ENCODE measurements at regions not wholly inside any gene's neighbourhood (a gene's known extent, or its start where the extent isn't known, plus 50 kb on each side); places are given as distances from the start of the nearest gene placed in this dataset.

GRCh38 chr11:112570333-112570732 is 309.7 kb upstream of the PLET1 start:
- H3K36me3 Mint-ChIP-seq (ENCODE audit: low read depth), result no peaks in the 10 kb centered on the region
- no peaks in the 10 kb centered on the region for H3K4me1 Mint-ChIP-seq

GRCh38 chr11:112579282-112579681 is 318.6 kb upstream of the PLET1 start:
- Mint-ChIP-seq H3K4me1 (no peaks in the 10 kb centered on the region), H3K36me3 (ENCODE audit: low read depth) (no peaks in the 10 kb centered on the region), H3K27ac (no peak overlapping the region), H3K4me3 (no peak overlapping the region), H3K27me3 (peaks cover 2% of the 10 kb centered on the region), H3K9me3 (no peaks in the 10 kb centered on the region)
- no peak for DNase-seq
- intact Hi-C loops (cut with micrococcal nuclease), result no loop called here

More at GRCh38 chr11:112570333-112570732, 309.7 kb upstream of the PLET1 start:
- DNase-seq, result no peak
- H3K27ac Mint-ChIP-seq, result no peak overlapping the region
- H3K27me3 Mint-ChIP-seq, result peaks cover 28% of the 10 kb centered on the region
- intact Hi-C loops (cut with micrococcal nuclease), result no loop called here
- no peak overlapping the region for H3K4me3 Mint-ChIP-seq
- H3K9me3 Mint-ChIP-seq, result no peaks in the 10 kb centered on the region

- intact Hi-C loops (cut with micrococcal nuclease), result no loop called here
Observed at GRCh38 chr11:112580864-112581263, 320.2 kb upstream of the PLET1 start.

GRCh38 chr11:112581747-112582146 is 321.1 kb upstream of the PLET1 start:
- Mint-ChIP-seq H3K27ac (no peak overlapping the region), H3K4me3 (no peak overlapping the region), H3K9me3 (no peaks in the 10 kb centered on the region), H3K4me1 (no peaks in the 10 kb centered on the region), H3K36me3 (ENCODE audit: low read depth) (no peaks in the 10 kb centered on the region), H3K27me3 (peaks cover 5% of the 10 kb centered on the region)
- intact Hi-C loops (cut with micrococcal nuclease), result no loop called here
- no peak for DNase-seq

More at GRCh38 chr11:112580864-112581263, 320.2 kb upstream of the PLET1 start:
- Mint-ChIP-seq H3K27ac (no peak overlapping the region), H3K4me1 (no peaks in the 10 kb centered on the region), H3K9me3 (no peaks in the 10 kb centered on the region), H3K4me3 (no peak overlapping the region), H3K36me3 (ENCODE audit: low read depth) (no peaks in the 10 kb centered on the region), H3K27me3 (peaks cover 5% of the 10 kb centered on the region)
- no peak for DNase-seq

GRCh38 chr11:112582366-112582765 is 321.7 kb upstream of the PLET1 start:
- Mint-ChIP-seq H3K27ac (no peak overlapping the region), H3K27me3 (peaks cover 5% of the 10 kb centered on the region), H3K9me3 (no peaks in the 10 kb centered on the region), H3K4me1 (no peaks in the 10 kb centered on the region), H3K36me3 (ENCODE audit: low read depth) (no peaks in the 10 kb centered on the region), H3K4me3 (no peak overlapping the region)
- DNase-seq, result no peak
- intact Hi-C loops (cut with micrococcal nuclease), result no loop called here

GRCh38 chr11:112583261-112583893 is 322.7 kb upstream of the PLET1 start:
- H3K27ac Mint-ChIP-seq, result no peak overlapping the region
- H3K27me3 Mint-ChIP-seq, result peaks cover 5% of the 10 kb centered on the region
- no peaks in the 10 kb centered on the region for H3K36me3 Mint-ChIP-seq (ENCODE audit: low read depth)
- H3K9me3 Mint-ChIP-seq, result no peaks in the 10 kb centered on the region
- intact Hi-C loops (cut with micrococcal nuclease), result no loop called here
- H3K4me1 Mint-ChIP-seq, result peaks cover 2% of the 10 kb centered on the region
- no peak overlapping the region for H3K4me3 Mint-ChIP-seq
- no peak for DNase-seq

GRCh38 chr11:112584672-112585071 is 324.0 kb upstream of the PLET1 start:
- H3K9me3 Mint-ChIP-seq, result no peaks in the 10 kb centered on the region
- H3K27me3 Mint-ChIP-seq, result peaks cover 5% of the 10 kb centered on the region
- intact Hi-C loops (cut with micrococcal nuclease), result no loop called here
- DNase-seq, result no peak
- no peaks in the 10 kb centered on the region for H3K36me3 Mint-ChIP-seq (ENCODE audit: low read depth)
- peaks cover 2% of the 10 kb centered on the region for H3K4me1 Mint-ChIP-seq
- no peak overlapping the region for H3K4me3 Mint-ChIP-seq
- H3K27ac Mint-ChIP-seq, result no peak overlapping the region

- no peak for DNase-seq
- Mint-ChIP-seq H3K27me3 (peaks cover 3% of the 10 kb centered on the region), H3K36me3 (ENCODE audit: low read depth) (no peaks in the 10 kb centered on the region), H3K4me1 (peaks cover 2% of the 10 kb centered on the region), H3K4me3 (no peak overlapping the region), H3K27ac (no peak overlapping the region), H3K9me3 (no peaks in the 10 kb centered on the region)
- intact Hi-C loops (cut with micrococcal nuclease), result loop anchor here (1.0 to 2.0 kb wide), 3 partner anchors 207 to 702 kb away; no protein-coding TSS in a partner anchor
Observed at GRCh38 chr11:112587664-112588063, 327.0 kb upstream of the PLET1 start.

GRCh38 chr11:112588252-112588694 is 327.6 kb upstream of the PLET1 start:
- no peaks in the 10 kb centered on the region for H3K36me3 Mint-ChIP-seq (ENCODE audit: low read depth)
- H3K9me3 Mint-ChIP-seq, result no peaks in the 10 kb centered on the region
- peaks cover 2% of the 10 kb centered on the region for H3K4me1 Mint-ChIP-seq
- H3K27ac Mint-ChIP-seq, result no peak overlapping the region
- peak; percentile 80 for DNase-seq
- intact Hi-C loops (cut with micrococcal nuclease), result loop anchor here (1.0 to 2.0 kb wide), 3 partner anchors 207 to 701 kb away; no protein-coding TSS in a partner anchor
- H3K4me3 Mint-ChIP-seq, result no peak overlapping the region
- peaks cover 3% of the 10 kb centered on the region for H3K27me3 Mint-ChIP-seq

- Mint-ChIP-seq H3K27ac (no peak overlapping the region), H3K9me3 (no peaks in the 10 kb centered on the region), H3K27me3 (peaks cover 3% of the 10 kb centered on the region), H3K4me1 (peaks cover 2% of the 10 kb centered on the region), H3K36me3 (ENCODE audit: low read depth) (no peaks in the 10 kb centered on the region), H3K4me3 (no peak overlapping the region)
- no peak for DNase-seq
- intact Hi-C loops (cut with micrococcal nuclease), result loop anchor here (2.0 kb wide), 1 partner anchor 206 kb away; no protein-coding TSS in a partner anchor
Observed at GRCh38 chr11:112589155-112589554, 328.5 kb upstream of the PLET1 start.

- intact Hi-C loops (cut with micrococcal nuclease), result no loop called here
- Mint-ChIP-seq H3K4me1 (peaks cover 2% of the 10 kb centered on the region), H3K27ac (no peak overlapping the region), H3K36me3 (ENCODE audit: low read depth) (no peaks in the 10 kb centered on the region), H3K27me3 (no peaks in the 10 kb centered on the region), H3K9me3 (no peaks in the 10 kb centered on the region), H3K4me3 (no peak overlapping the region)
- DNase-seq, result no peak
Observed at GRCh38 chr11:112590764-112591163, 330.1 kb upstream of the PLET1 start.

GRCh38 chr11:112593440-112593839 is 332.8 kb upstream of the PLET1 start:
- intact Hi-C loops (cut with micrococcal nuclease), result no loop called here
- Mint-ChIP-seq H3K9me3 (no peaks in the 10 kb centered on the region), H3K4me1 (no peaks in the 10 kb centered on the region), H3K27ac (no peak overlapping the region), H3K36me3 (ENCODE audit: low read depth) (no peaks in the 10 kb centered on the region), H3K4me3 (no peak overlapping the region), H3K27me3 (no peaks in the 10 kb centered on the region)
- no peak for DNase-seq

- intact Hi-C loops (cut with micrococcal nuclease), result no loop called here
Observed at GRCh38 chr11:112596324-112596723, 335.7 kb upstream of the PLET1 start.

GRCh38 chr11:112597286-112597790 is 336.7 kb upstream of the PLET1 start:
- intact Hi-C loops (cut with micrococcal nuclease), result no loop called here
- Mint-ChIP-seq H3K27ac (no peak overlapping the region), H3K27me3 (peaks cover 6% of the 10 kb centered on the region), H3K4me3 (no peak overlapping the region), H3K9me3 (no peaks in the 10 kb centered on the region), H3K4me1 (no peaks in the 10 kb centered on the region), H3K36me3 (ENCODE audit: low read depth) (no peaks in the 10 kb centered on the region)
- no peak for DNase-seq

More at GRCh38 chr11:112596324-112596723, 335.7 kb upstream of the PLET1 start:
- H3K27ac Mint-ChIP-seq, result no peak overlapping the region
- peaks cover 2% of the 10 kb centered on the region for H3K27me3 Mint-ChIP-seq
- no peak for DNase-seq
- H3K36me3 Mint-ChIP-seq (ENCODE audit: low read depth), result no peaks in the 10 kb centered on the region
- H3K4me3 Mint-ChIP-seq, result no peak overlapping the region
- H3K4me1 Mint-ChIP-seq, result no peaks in the 10 kb centered on the region
- H3K9me3 Mint-ChIP-seq, result no peaks in the 10 kb centered on the region

Measured in activated CD4-positive, alpha-beta T cell treated with anti-CD3 and anti-CD28 coated beads, Interleukin-2, amount 10 ng/mL, durations not matched to agents 24 days and 14 days (primary cell).